Loucy (cell line): ENCODE measurements at regions not wholly inside any gene's neighbourhood (a gene's known extent, or its start where the extent isn't known, plus 50 kb on each side); places are given as distances from the start of the nearest gene placed in this dataset.

Experiments used
- H2AFZ ChIP-seq: fragments of 200-600 bp; sonication (generic); 2 replicates; pipeline ENCODE4 v1.6.0; 2016; ENCODE audit warnings: antibody characterized with exemption, mild to moderate bottlenecking, low read length, moderate library complexity
- H3F3A ChIP-seq: fragments of 200-600 bp; 2 replicates; pipeline ENCODE4 v1.6.0; 2016; ENCODE audit warnings: antibody characterized with exemption, low read depth, mild to moderate bottlenecking
- H3K27me3 ChIP-seq: fragments of 200-600 bp; sonication (generic); 2 replicates; pipeline ENCODE4 v1.6.1; 2014; ENCODE audit warnings: low read length, mild to moderate bottlenecking; ENCODE audit not compliant: insufficient read depth, poor library complexity, severe bottlenecking
- H3K36me3 ChIP-seq: fragments of 200-600 bp; sonication (generic); 2 replicates; pipeline ENCODE4 v1.6.1; 2016; ENCODE audit warnings: low read length; ENCODE audit not compliant: insufficient read depth
- H3K4me1 ChIP-seq: fragments of 200-600 bp; sonication (generic); 2 replicates; pipeline ENCODE4 v1.5.1; 2014; ENCODE audit warnings: low read length, mild to moderate bottlenecking; ENCODE audit not compliant: insufficient read depth, poor library complexity, severe bottlenecking
- H3K4me2 ChIP-seq: fragments of 200-600 bp; sonication (generic); 2 replicates; pipeline ENCODE4 v1.6.0; 2014; ENCODE audit warnings: antibody characterized with exemption, low read length, low read depth, mild to moderate bottlenecking; ENCODE audit not compliant: poor library complexity, severe bottlenecking
- H3K4me3 ChIP-seq: fragments of 200-600 bp; sonication (generic); 2 replicates; pipeline ENCODE4 v1.5.1; 2014; ENCODE audit warnings: low read length, mild to moderate bottlenecking, mixed read lengths; ENCODE audit not compliant: poor library complexity, severe bottlenecking
- H3K79me2 ChIP-seq: fragments of 200-600 bp; sonication (generic); 2 replicates; pipeline ENCODE4 v1.6.1; 2014; ENCODE audit warnings: low read length; ENCODE audit not compliant: insufficient read depth
- H3K9ac ChIP-seq: fragments of 200-600 bp; sonication (generic); 2 replicates; pipeline ENCODE4 v1.6.0; 2014; ENCODE audit warnings: mild to moderate bottlenecking, low read depth, low read length, moderate library complexity; ENCODE audit not compliant: poor library complexity, severe bottlenecking
- H3K9me2 ChIP-seq: fragments of 200-600 bp; sonication (generic); replicated peaks from 2 replicates; pipeline ENCODE4 v1.6.1; 2016; ENCODE audit warnings: low read depth, low read length, mixed read lengths
- H3K9me3 ChIP-seq: fragments of 200-600 bp; sonication (generic); 2 replicates; pipeline ENCODE4 v1.6.1; 2014; ENCODE audit warnings: mild to moderate bottlenecking, antibody characterized with exemption, low read length, low read depth; ENCODE audit not compliant: insufficient read depth
- H4K20me1 ChIP-seq: fragments of 200-600 bp; sonication (generic); 2 replicates; pipeline ENCODE4 v1.6.0; 2014; ENCODE audit warnings: antibody characterized with exemption, low read length, mild to moderate bottlenecking; ENCODE audit not compliant: insufficient read depth, poor library complexity, severe bottlenecking
- CTCF ChIP-seq: fragments of 200-600 bp; sonication (generic); conservative IDR thresholded peaks from 2 replicates; pipeline ENCODE4 v1.5.1; 2014; ENCODE audit warnings: mild to moderate bottlenecking, antibody characterized with exemption, low read length
- EZH2phosphoT487 ChIP-seq: fragments of 200-600 bp; IDR thresholded peaks from 2 replicates; pipeline ENCODE4 v1.6.1; 2018; ENCODE audit warnings: antibody characterized with exemption, mild to moderate bottlenecking, moderate library complexity, borderline replicate concordance

- H3K4me1 ChIP-seq = no peaks in the 10 kb centered on the region
- H3K4me2 ChIP-seq = no peak overlapping the region
- H3K27me3 ChIP-seq = no peaks in the 10 kb centered on the region
- no peaks in the 10 kb centered on the region for H3K9me3 ChIP-seq
- H3K36me3 ChIP-seq = no peaks in the 10 kb centered on the region
- no peaks in the 10 kb centered on the region for H3K79me2 ChIP-seq
- TF ChIP-seq CTCF (no peak), EZH2phosphoT487 (no peak)
- no peak overlapping the region for H3K4me3 ChIP-seq
- no peaks in the 10 kb centered on the region for H4K20me1 ChIP-seq
- no peak overlapping the region for H2AFZ ChIP-seq
- no peak overlapping the region for H3K9ac ChIP-seq
- H3F3A ChIP-seq = no peaks in the 10 kb centered on the region
- H3K9me2 ChIP-seq = no peaks in the 10 kb centered on the region
Observed at GRCh38 chr3:164479406-164479805, 598.9 kb downstream of the SI start.

GRCh38 chr3:164478323-164478722 lies 600.0 kb downstream of the SI start:
- no peaks in the 10 kb centered on the region for H3K9me3 ChIP-seq
- TF ChIP-seq CTCF (no peak), EZH2phosphoT487 (no peak)
- no peaks in the 10 kb centered on the region for H3K27me3 ChIP-seq
- no peak overlapping the region for H3K9ac ChIP-seq
- no peaks in the 10 kb centered on the region for H3K4me1 ChIP-seq
- no peaks in the 10 kb centered on the region for H3K9me2 ChIP-seq
- H3K79me2 ChIP-seq = no peaks in the 10 kb centered on the region
- no peak overlapping the region for H2AFZ ChIP-seq
- H4K20me1 ChIP-seq = no peaks in the 10 kb centered on the region
- H3K4me2 ChIP-seq = no peak overlapping the region
- no peaks in the 10 kb centered on the region for H3F3A ChIP-seq
- H3K36me3 ChIP-seq = no peaks in the 10 kb centered on the region
- H3K4me3 ChIP-seq = no peak overlapping the region

- Histone ChIP-seq H3F3A (no peaks in the 10 kb centered on the region), H4K20me1 (no peaks in the 10 kb centered on the region), H3K79me2 (no peaks in the 10 kb centered on the region), H3K9me3 (no peaks in the 10 kb centered on the region), H3K4me2 (no peak overlapping the region), H3K36me3 (no peaks in the 10 kb centered on the region), H2AFZ (no peak overlapping the region), H3K9me2 (no peaks in the 10 kb centered on the region), H3K4me1 (no peaks in the 10 kb centered on the region), H3K27me3 (no peaks in the 10 kb centered on the region), H3K9ac (no peak overlapping the region), H3K4me3 (no peak overlapping the region)
- no peak for TF ChIP-seq CTCF
- no peak for TF ChIP-seq EZH2phosphoT487
Observed at GRCh38 chr3:164477403-164477802, 600.9 kb downstream of the SI start.
